ENCODE measurements at regions not wholly inside any gene's neighbourhood (a gene's known extent, or its start where the extent isn't known, plus 50 kb on each side); places are given as distances from the start of the nearest gene placed in this dataset.

- no peak for DNase-seq (ENCODE audit: low read depth)
- no peak overlapping the region for H3K4me3 ChIP-seq (ENCODE audit: low read depth, low read length)
- TF ChIP-seq MAX (IDR thresholded peaks at IDR 0.05; ENCODE audit: low read depth, low read length), result no peak
- no peak for TF ChIP-seq MYC (IDR thresholded peaks at IDR 0.05; ENCODE audit: low read depth, low read length)
- TF ChIP-seq CTCF (IDR thresholded peaks at IDR 0.05; ENCODE audit: low read depth, low read length), result no peak
- TF ChIP-seq POLR2A (IDR thresholded peaks at IDR 0.05; ENCODE audit: extremely low read depth, insufficient read length), result no peak
These were observed 169.3 kb upstream of the STAC start for GRCh38 chr3:36210840-36211651.

DNA sequence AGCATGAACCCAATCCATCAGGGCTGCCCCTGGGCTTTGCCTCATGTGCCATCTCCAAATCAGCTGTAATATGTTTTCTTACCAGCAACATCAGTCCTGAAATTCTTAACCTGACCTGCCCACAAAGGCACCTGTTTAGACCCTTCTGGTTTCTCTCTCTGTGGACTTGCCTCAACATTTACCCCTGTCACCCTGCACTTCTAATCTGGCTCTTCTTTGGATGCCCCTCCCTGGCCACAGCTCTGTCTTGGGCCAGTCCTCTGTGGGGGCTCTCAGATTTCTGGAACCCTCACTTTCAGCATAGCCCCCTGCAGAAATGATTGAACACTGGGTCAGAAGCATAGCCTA is 168.7 kb upstream of the STAC start:
- H3K4me3 ChIP-seq (ENCODE audit: low read depth, low read length), result no peak overlapping the region
- TF ChIP-seq POLR2A (IDR thresholded peaks at IDR 0.05; ENCODE audit: extremely low read depth, insufficient read length) (no peak), CTCF (IDR thresholded peaks at IDR 0.05; ENCODE audit: low read depth, low read length) (no peak), MAX (IDR thresholded peaks at IDR 0.05; ENCODE audit: low read depth, low read length) (no peak), MYC (IDR thresholded peaks at IDR 0.05; ENCODE audit: low read depth, low read length) (no peak)
- DNase-seq (ENCODE audit: low read depth), result no peak

DNA sequence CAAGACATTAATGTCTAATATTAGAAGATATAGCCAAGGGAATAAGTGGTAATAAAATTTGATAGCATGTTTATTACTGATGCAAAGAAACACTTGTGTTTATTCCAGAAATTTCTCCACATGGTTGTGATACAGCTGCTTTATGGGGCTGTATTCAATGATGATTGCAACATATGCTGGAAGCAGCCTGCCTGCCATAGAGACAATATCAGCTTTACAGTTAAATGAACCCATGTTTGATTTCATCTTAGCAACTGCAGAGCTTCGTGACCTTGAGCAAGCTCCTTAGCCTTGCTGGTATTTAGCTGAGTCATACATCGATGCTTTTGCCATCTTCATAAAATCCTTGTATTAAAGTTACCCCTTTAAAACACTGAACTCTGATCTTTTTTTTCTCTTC is 168.1 kb upstream of the STAC start:
- DNase-seq (ENCODE audit: low read depth), result no peak

DNA sequence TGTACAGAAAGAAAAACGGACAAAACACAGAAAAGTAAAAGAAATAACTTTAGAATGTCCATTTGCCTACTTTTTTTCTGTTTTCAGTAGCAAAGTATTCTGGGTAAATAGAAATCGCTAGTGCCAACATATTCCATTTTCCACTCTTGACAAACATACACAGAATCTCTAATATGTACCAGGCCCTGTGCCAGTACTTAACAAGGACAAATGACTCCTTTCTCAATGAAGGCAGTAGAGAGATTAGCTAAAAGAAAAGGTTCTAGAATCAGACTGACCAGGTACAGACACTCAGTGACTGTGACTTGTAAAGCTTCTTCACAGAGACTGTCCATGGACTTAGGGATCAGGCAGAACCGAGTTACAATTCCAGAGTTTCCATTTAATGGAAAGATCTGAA is 165.8 kb upstream of the STAC start:
- H3K4me3 ChIP-seq (ENCODE audit: low read depth, low read length), result no peak overlapping the region
- DNase-seq (ENCODE audit: low read depth), result no peak
- TF ChIP-seq CTCF (IDR thresholded peaks at IDR 0.05; ENCODE audit: low read depth, low read length), result no peak
- TF ChIP-seq POLR2A (IDR thresholded peaks at IDR 0.05; ENCODE audit: extremely low read depth, insufficient read length), result no peak
- no peak for TF ChIP-seq MYC (IDR thresholded peaks at IDR 0.05; ENCODE audit: low read depth, low read length)
- TF ChIP-seq MAX (IDR thresholded peaks at IDR 0.05; ENCODE audit: low read depth, low read length), result no peak

More for the DNA sequence above, 168.1 kb upstream of the STAC start:
- TF ChIP-seq MAX (IDR thresholded peaks at IDR 0.05; ENCODE audit: low read depth, low read length), result no peak
- no peak for TF ChIP-seq MYC (IDR thresholded peaks at IDR 0.05; ENCODE audit: low read depth, low read length)
- no peak for TF ChIP-seq POLR2A (IDR thresholded peaks at IDR 0.05; ENCODE audit: extremely low read depth, insufficient read length)
- TF ChIP-seq CTCF (IDR thresholded peaks at IDR 0.05; ENCODE audit: low read depth, low read length), result no peak
- H3K4me3 ChIP-seq (ENCODE audit: low read depth, low read length), result no peak overlapping the region

- DNase-seq (ENCODE audit: low read depth), result no peak
- TF ChIP-seq CTCF (IDR thresholded peaks at IDR 0.05; ENCODE audit: low read depth, low read length) (no peak), POLR2A (IDR thresholded peaks at IDR 0.05; ENCODE audit: extremely low read depth, insufficient read length) (no peak), MYC (IDR thresholded peaks at IDR 0.05; ENCODE audit: low read depth, low read length) (no peak), MAX (IDR thresholded peaks at IDR 0.05; ENCODE audit: low read depth, low read length) (no peak)
- no peak overlapping the region for H3K4me3 ChIP-seq (ENCODE audit: low read depth, low read length)
These were observed 165.1 kb upstream of the STAC start for GRCh38 chr3:36215241-36215640.
